ENCODE measurements at regions not wholly inside any gene's neighbourhood (a gene's known extent, or its start where the extent isn't known, plus 50 kb on each side); places are given as distances from the start of the nearest gene placed in this dataset.
"Not testable (repeated sequence)": the region's sequence is repeated elsewhere in the genome, so short reads cannot be mapped to it uniquely, and the experiment has no call there.

- Mint-ChIP-seq H3K4me1 (no peaks in the 10 kb centered on the region), H3K27me3 (no peaks in the 10 kb centered on the region), H3K9me3 (peaks cover 1% of the 10 kb centered on the region), H3K27ac (no peak overlapping the region), H3K36me3 (ENCODE audit: low read depth) (no peaks in the 10 kb centered on the region), H3K4me3 (no peak overlapping the region)
- no peak for DNase-seq
- ChIA-PET POLR2A (no interaction called here), CTCF (no interaction called here)
Measured at GRCh38 chr5:110812639-110813038, 73.8 kb downstream of the SLC25A46 start.

GRCh38 chr5:110815916-110816605, 77.3 kb downstream of the SLC25A46 start:
- ChIA-PET POLR2A (no interaction called here), CTCF (no interaction called here)
- no peak overlapping the region for H3K27ac Mint-ChIP-seq
- H3K4me3 Mint-ChIP-seq = no peak overlapping the region
- no peak for DNase-seq
- no peaks in the 10 kb centered on the region for H3K36me3 Mint-ChIP-seq (ENCODE audit: low read depth)
- H3K4me1 Mint-ChIP-seq = no peaks in the 10 kb centered on the region
- H3K9me3 Mint-ChIP-seq = peaks cover 1% of the 10 kb centered on the region
- H3K27me3 Mint-ChIP-seq = no peaks in the 10 kb centered on the region

- Mint-ChIP-seq H3K27ac (no peak overlapping the region), H3K4me3 (no peak overlapping the region), H3K27me3 (no peaks in the 10 kb centered on the region), H3K9me3 (no peaks in the 10 kb centered on the region), H3K4me1 (no peaks in the 10 kb centered on the region), H3K36me3 (ENCODE audit: low read depth) (no peaks in the 10 kb centered on the region)
- CTCF ChIA-PET = no interaction called here
- no peak for DNase-seq
- POLR2A ChIA-PET = no interaction called here
Measured at GRCh38 chr5:110817459-110817858, 78.7 kb downstream of the SLC25A46 start.

DNA sequence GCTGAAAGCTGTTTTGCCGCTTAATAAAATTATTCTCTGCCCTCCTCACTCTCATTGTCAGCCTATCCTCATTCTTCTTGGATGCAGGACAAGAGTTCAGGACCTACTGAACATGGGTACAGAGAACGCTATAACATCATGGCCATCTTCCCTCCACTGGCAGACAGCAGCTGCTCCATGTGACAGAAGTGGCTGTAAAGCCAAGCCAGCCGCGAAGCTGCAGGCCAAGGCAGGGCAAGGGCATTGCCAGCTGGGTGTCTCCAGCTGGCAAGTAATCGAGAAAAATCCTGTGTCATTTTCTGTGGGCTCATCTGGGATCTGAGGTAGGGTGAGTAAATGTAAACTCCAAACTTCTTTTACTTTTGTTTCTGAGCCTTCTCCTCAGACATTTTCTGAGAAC, 84.8 kb downstream of the SLC25A46 start:
- Mint-ChIP-seq H3K4me1 (no peaks in the 10 kb centered on the region), H3K9me3 (peaks cover 3% of the 10 kb centered on the region), H3K4me3 (no peak overlapping the region), H3K36me3 (ENCODE audit: low read depth) (no peaks in the 10 kb centered on the region), H3K27ac (no peak overlapping the region), H3K27me3 (no peaks in the 10 kb centered on the region)
- CTCF ChIA-PET = no interaction called here
- POLR2A ChIA-PET = no interaction called here
- DNase-seq = no peak

- Mint-ChIP-seq H3K27me3 (no peaks in the 10 kb centered on the region), H3K9me3 (peaks cover 3% of the 10 kb centered on the region), H3K36me3 (ENCODE audit: low read depth) (no peaks in the 10 kb centered on the region), H3K4me1 (no peaks in the 10 kb centered on the region), H3K4me3 (no peak overlapping the region), H3K27ac (no peak overlapping the region)
- ChIA-PET CTCF (no interaction called here), POLR2A (no interaction called here)
- no peak for DNase-seq
Measured at GRCh38 chr5:110824936-110825441, 86.2 kb downstream of the SLC25A46 start.

GRCh38 chr5:110832683-110833082, 93.9 kb downstream of the SLC25A46 start:
- Mint-ChIP-seq H3K4me3 (no peak overlapping the region), H3K9me3 (peaks cover 3% of the 10 kb centered on the region), H3K27ac (no peak overlapping the region), H3K4me1 (peaks cover 3% of the 10 kb centered on the region), H3K27me3 (no peaks in the 10 kb centered on the region), H3K36me3 (ENCODE audit: low read depth) (no peaks in the 10 kb centered on the region)
- no peak for DNase-seq
- POLR2A ChIA-PET = no interaction called here
- CTCF ChIA-PET = no interaction called here

- CTCF ChIA-PET; DNase-seq; H3K4me3 Mint-ChIP-seq; H3K9me3 Mint-ChIP-seq; H3K4me1 Mint-ChIP-seq; H3K27me3 Mint-ChIP-seq; POLR2A ChIA-PET; H3K36me3 Mint-ChIP-seq (ENCODE audit: low read depth); H3K27ac Mint-ChIP-seq: not testable (repeated sequence)
Measured at GRCh38 chr5:110834933-110835332, 96.1 kb downstream of the SLC25A46 start.

DNA sequence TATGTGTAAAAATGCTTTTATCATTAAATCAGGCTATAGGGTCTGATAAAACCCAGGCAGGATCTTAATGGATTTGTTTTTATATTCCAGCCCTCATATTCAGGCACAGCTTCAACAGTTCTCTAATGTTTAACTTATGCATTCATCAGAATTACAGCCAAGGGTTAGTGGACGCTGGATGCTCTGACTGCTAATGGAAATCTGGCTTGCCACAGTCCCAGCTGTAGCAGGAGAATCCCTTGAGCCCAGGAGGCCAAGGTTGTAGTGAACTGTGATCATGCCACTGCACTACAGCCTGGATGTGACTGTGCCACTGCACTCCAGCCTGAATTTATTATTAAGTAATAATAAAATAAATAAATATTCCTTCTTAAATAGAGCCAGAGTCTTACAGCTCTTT, 98.0 kb downstream of the SLC25A46 start:
- Mint-ChIP-seq H3K4me1 (peaks cover 3% of the 10 kb centered on the region), H3K27ac (no peak overlapping the region)
- POLR2A ChIA-PET = no interaction called here

DNA sequence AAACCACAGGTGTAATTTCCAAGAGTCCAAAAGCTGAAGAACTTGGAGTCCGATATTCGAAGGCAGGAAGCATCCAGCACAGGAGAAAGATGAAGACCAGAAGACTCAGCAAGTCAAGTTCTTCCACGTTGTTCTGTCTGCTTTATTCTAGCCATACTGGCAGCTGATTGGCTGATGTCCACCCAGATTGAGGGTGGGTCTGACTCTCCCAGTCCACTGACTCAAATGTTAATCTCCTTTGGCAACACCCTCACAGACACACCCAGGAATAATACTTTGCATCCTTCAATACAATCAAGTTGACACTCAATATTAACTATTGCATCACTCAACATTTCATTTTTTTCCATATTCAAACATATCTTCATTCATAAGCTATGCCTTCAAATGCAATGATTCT, 99.5 kb downstream of the SLC25A46 start:
- H3K36me3 Mint-ChIP-seq (ENCODE audit: low read depth); H3K4me1 Mint-ChIP-seq; H3K27me3 Mint-ChIP-seq; DNase-seq; H3K9me3 Mint-ChIP-seq; CTCF ChIA-PET; H3K27ac Mint-ChIP-seq; H3K4me3 Mint-ChIP-seq; POLR2A ChIA-PET: not testable (repeated sequence)

More for the DNA sequence above, 98.0 kb downstream of the SLC25A46 start:
- Mint-ChIP-seq H3K9me3 (no peaks in the 10 kb centered on the region), H3K4me3 (no peak overlapping the region), H3K36me3 (ENCODE audit: low read depth) (no peaks in the 10 kb centered on the region), H3K27me3 (no peaks in the 10 kb centered on the region)
- no peak for DNase-seq
- CTCF ChIA-PET = no interaction called here

DNA sequence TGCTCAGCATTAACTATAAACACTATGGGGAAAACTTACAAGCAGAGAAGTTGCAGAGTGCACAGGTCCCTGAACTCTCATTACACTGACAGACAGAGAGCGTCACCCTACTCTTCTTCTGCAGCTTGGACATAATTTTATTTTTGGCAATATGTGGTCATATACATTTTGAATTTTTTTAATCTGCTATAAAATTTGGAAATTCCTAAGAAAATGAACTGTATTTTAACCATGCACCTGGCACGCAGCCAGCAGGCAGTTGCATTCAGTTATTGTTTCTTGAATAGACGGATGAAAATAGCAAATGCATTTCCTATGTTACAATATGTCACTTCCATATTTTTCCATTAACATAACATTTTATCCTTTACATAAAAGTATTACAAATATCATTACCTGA, 100.2 kb downstream of the SLC25A46 start:
- no peak overlapping the region for H3K27ac Mint-ChIP-seq
- peaks cover 3% of the 10 kb centered on the region for H3K4me1 Mint-ChIP-seq
- CTCF ChIA-PET = no interaction called here
- H3K27me3 Mint-ChIP-seq = no peaks in the 10 kb centered on the region
- POLR2A ChIA-PET = no interaction called here
- H3K36me3 Mint-ChIP-seq (ENCODE audit: low read depth) = no peaks in the 10 kb centered on the region
- no peak overlapping the region for H3K4me3 Mint-ChIP-seq
- no peak for DNase-seq
- no peaks in the 10 kb centered on the region for H3K9me3 Mint-ChIP-seq

GRCh38 chr5:110840347-110840960, 101.6 kb downstream of the SLC25A46 start:
- H3K4me3 Mint-ChIP-seq = no peak overlapping the region
- H3K9me3 Mint-ChIP-seq = no peaks in the 10 kb centered on the region
- CTCF ChIA-PET = no interaction called here
- H3K4me1 Mint-ChIP-seq = no peaks in the 10 kb centered on the region
- H3K27ac Mint-ChIP-seq = no peak overlapping the region
- no peaks in the 10 kb centered on the region for H3K27me3 Mint-ChIP-seq
- POLR2A ChIA-PET = no interaction called here
- H3K36me3 Mint-ChIP-seq (ENCODE audit: low read depth) = no peaks in the 10 kb centered on the region
- DNase-seq = no peak

DNA sequence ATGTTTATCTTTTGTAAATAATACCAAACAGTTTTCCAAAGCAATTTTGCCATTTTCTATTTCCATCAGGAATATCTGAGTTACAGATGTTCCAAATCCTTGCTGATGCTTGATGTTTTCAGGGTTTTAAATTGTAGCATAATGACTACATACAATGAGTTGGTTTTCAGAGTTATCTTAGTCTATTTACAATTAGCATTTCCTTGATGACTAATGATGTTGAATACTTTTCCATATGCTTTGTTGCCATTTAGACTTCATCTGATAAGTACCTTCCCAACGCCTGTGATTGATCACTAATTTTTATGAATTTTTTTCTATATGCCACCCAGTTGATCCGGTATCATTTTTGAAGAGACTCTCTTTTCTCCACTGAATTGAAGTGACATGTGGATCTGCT, 102.3 kb downstream of the SLC25A46 start:
- DNase-seq = no peak
- no peaks in the 10 kb centered on the region for H3K27me3 Mint-ChIP-seq
- H3K36me3 Mint-ChIP-seq (ENCODE audit: low read depth) = no peaks in the 10 kb centered on the region
- H3K4me3 Mint-ChIP-seq = no peak overlapping the region
- CTCF ChIA-PET = interaction anchor here (0.7 kb wide), 1 partner anchor 72 kb away, joined by 3 read pairs; no protein-coding TSS in a partner anchor
- H3K4me1 Mint-ChIP-seq = no peaks in the 10 kb centered on the region
- no peaks in the 10 kb centered on the region for H3K9me3 Mint-ChIP-seq
- POLR2A ChIA-PET = no interaction called here
- no peak overlapping the region for H3K27ac Mint-ChIP-seq

DNA sequence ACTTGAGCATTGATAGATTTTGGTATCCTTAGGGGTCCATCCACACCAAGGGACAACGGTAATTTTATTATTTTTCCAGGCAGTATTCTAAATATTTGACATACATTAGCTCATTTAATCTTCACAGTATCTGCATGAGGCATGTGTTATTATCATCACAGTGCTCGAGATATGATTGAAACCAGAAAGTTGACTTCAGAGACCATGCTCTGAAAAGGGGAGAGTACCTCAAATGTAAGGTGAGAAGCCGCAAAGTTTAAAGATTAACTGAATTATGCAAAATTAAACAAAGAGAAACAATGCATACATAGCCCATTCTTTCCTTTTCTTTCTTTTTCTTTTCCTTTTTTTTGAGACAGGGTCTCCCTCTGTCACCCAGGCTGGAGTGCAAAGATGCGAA, 104.1 kb downstream of the SLC25A46 start:
- Mint-ChIP-seq H3K36me3 (ENCODE audit: low read depth) (no peaks in the 10 kb centered on the region), H3K27me3 (no peaks in the 10 kb centered on the region), H3K4me3 (no peak overlapping the region), H3K4me1 (no peaks in the 10 kb centered on the region), H3K9me3 (no peaks in the 10 kb centered on the region), H3K27ac (no peak overlapping the region)
- POLR2A ChIA-PET = no interaction called here
- CTCF ChIA-PET = no interaction called here
- no peak for DNase-seq

GRCh38 chr5:110844251-110844650, 105.4 kb downstream of the SLC25A46 start:
- Mint-ChIP-seq H3K36me3 (ENCODE audit: low read depth) (no peaks in the 10 kb centered on the region), H3K27me3 (no peaks in the 10 kb centered on the region), H3K9me3 (peaks cover 2% of the 10 kb centered on the region), H3K4me3 (no peak overlapping the region), H3K27ac (no peak overlapping the region), H3K4me1 (no peaks in the 10 kb centered on the region)
- ChIA-PET POLR2A (no interaction called here), CTCF (no interaction called here)
- DNase-seq = no peak
